HFF-Myc (cell line): ENCODE measurements at regions not wholly inside any gene's neighbourhood (a gene's known extent, or its start where the extent isn't known, plus 50 kb on each side); places are given as distances from the start of the nearest gene placed in this dataset.

Experiments used
- DNase-seq: peaks from one replicate; pipeline ENCODE4 v3.0.0-alpha.2; 2011; ENCODE audit warnings: low read depth; ENCODE audit errors: extremely low read depth
- H3K4me3 ChIP-seq: replicated peaks from 2 replicates; pipeline ENCODE4 v1.5.1; 2011; ENCODE audit warnings: low read depth, mild to moderate bottlenecking, control low read depth, low read length
- CTCF ChIP-seq: IDR thresholded peaks from 2 replicates; pipeline ENCODE4 v1.5.1; 2012; ENCODE audit warnings: mild to moderate bottlenecking, low read depth, low read length, control low read depth; ENCODE audit errors: missing control alignments

GRCh38 chr16:50444526-50444925 is 75.7 kb upstream of the BRD7 start:
- H3K4me3 ChIP-seq, result no peak overlapping the region
- DNase-seq, result no peak
- TF ChIP-seq CTCF, result no peak

GRCh38 chr16:50442221-50442620 is 73.4 kb upstream of the BRD7 start:
- TF ChIP-seq CTCF, result no peak
- DNase-seq, result no peak
- H3K4me3 ChIP-seq, result no peak overlapping the region

- no peak overlapping the region for H3K4me3 ChIP-seq
- no peak for DNase-seq
These were observed 72.8 kb upstream of the BRD7 start for GRCh38 chr16:50441486-50442157.

GRCh38 chr16:50440991-50441390 is 72.2 kb upstream of the BRD7 start:
- H3K4me3 ChIP-seq, result no peak overlapping the region
- no peak for DNase-seq
- no peak for TF ChIP-seq CTCF

More at GRCh38 chr16:50441486-50442157, 72.8 kb upstream of the BRD7 start:
- no peak for TF ChIP-seq CTCF

GRCh38 chr16:50440531-50440930 is 71.7 kb upstream of the BRD7 start:
- H3K4me3 ChIP-seq, result no peak overlapping the region
- DNase-seq, result no peak
- TF ChIP-seq CTCF, result no peak

- DNase-seq, result no peak
- H3K4me3 ChIP-seq, result no peak overlapping the region
- TF ChIP-seq CTCF, result no peak
These were observed 69.1 kb upstream of the BRD7 start for GRCh38 chr16:50437769-50438437.

GRCh38 chr16:50436271-50436670 is 67.5 kb upstream of the BRD7 start:
- TF ChIP-seq CTCF, result no peak
- no peak for DNase-seq
- no peak overlapping the region for H3K4me3 ChIP-seq
